ENCODE measurements at regions not wholly inside any gene's neighbourhood (a gene's known extent, or its start where the extent isn't known, plus 50 kb on each side); places are given as distances from the start of the nearest gene placed in this dataset.
"Not testable (repeated sequence)": the region's sequence is repeated elsewhere in the genome, so short reads cannot be mapped to it uniquely, and the experiment has no call there.

GRCh38 chr14:83269583-83269982 lies 1735.9 kb upstream of the SEL1L start:
- no peak for DNase-seq

GRCh38 chr14:83271663-83272062 lies 1738.0 kb upstream of the SEL1L start:
- DNase-seq = no peak

GRCh38 chr14:83280719-83281118 lies 1747.1 kb upstream of the SEL1L start:
- no peak for DNase-seq

GRCh38 chr14:83282706-83283105 lies 1749.1 kb upstream of the SEL1L start:
- no peak for DNase-seq

- DNase-seq = no peak
These were observed 1753.6 kb upstream of the SEL1L start for GRCh38 chr14:83287300-83287699.

GRCh38 chr14:83289390-83289789 lies 1755.7 kb upstream of the SEL1L start:
- DNase-seq = no peak

GRCh38 chr14:83289896-83290295 lies 1756.2 kb upstream of the SEL1L start:
- no peak for DNase-seq

GRCh38 chr14:83290447-83290846 lies 1756.8 kb upstream of the SEL1L start:
- no peak for DNase-seq

GRCh38 chr14:83291714-83292113 lies 1758.1 kb upstream of the SEL1L start:
- DNase-seq = no peak

GRCh38 chr14:83294941-83295340 lies 1761.3 kb upstream of the SEL1L start:
- DNase-seq = peak; percentile 15

- DNase-seq = no peak
These were observed 1763.7 kb upstream of the SEL1L start for GRCh38 chr14:83297361-83297760.

GRCh38 chr14:83298016-83298415 lies 1764.4 kb upstream of the SEL1L start:
- DNase-seq = not testable (repeated sequence)

- peak; percentile 21 for DNase-seq
These were observed 1766.9 kb upstream of the SEL1L start for GRCh38 chr14:83300476-83301064.

GRCh38 chr14:83301791-83302190 lies 1768.1 kb upstream of the SEL1L start:
- DNase-seq = no peak

GRCh38 chr14:83309211-83309610 lies 1775.6 kb upstream of the SEL1L start:
- DNase-seq = no peak

- DNase-seq = no peak
These were observed 1776.2 kb upstream of the SEL1L start for GRCh38 chr14:83309833-83310232.

GRCh38 chr14:83312511-83312910 lies 1778.9 kb upstream of the SEL1L start:
- DNase-seq = no peak

GRCh38 chr14:83314764-83315163 lies 1781.1 kb upstream of the SEL1L start:
- no peak for DNase-seq

- DNase-seq = no peak
These were observed 1782.7 kb upstream of the SEL1L start for GRCh38 chr14:83316356-83316755.

GRCh38 chr14:83320837-83321236 lies 1787.2 kb upstream of the SEL1L start:
- no peak for DNase-seq

- no peak for DNase-seq
These were observed 1797.9 kb upstream of the SEL1L start for GRCh38 chr14:83331513-83331912.

- no peak for DNase-seq
These were observed 1808.9 kb upstream of the SEL1L start for GRCh38 chr14:83342590-83342989.

- no peak for DNase-seq
These were observed 1814.2 kb upstream of the SEL1L start for GRCh38 chr14:83347874-83348273.

- no peak for DNase-seq
These were observed 1822.0 kb upstream of the SEL1L start for GRCh38 chr14:83355609-83356008.

GRCh38 chr14:83356080-83356479 lies 1822.4 kb upstream of the SEL1L start:
- DNase-seq = no peak

GRCh38 chr14:83372271-83372670 lies 1838.6 kb upstream of the SEL1L start:
- no peak for DNase-seq

Data from kidney glomerular epithelial cell (primary cell).